ENCODE measurements at regions not wholly inside any gene's neighbourhood (a gene's known extent, or its start where the extent isn't known, plus 50 kb on each side); places are given as distances from the start of the nearest gene placed in this dataset.

GRCh38 chr2:118665784-118666529 is 181.5 kb downstream of the EN1 start:
- no peak for DNase-seq

- DNase-seq, result no peak
Measured at GRCh38 chr2:118661179-118661578, 186.3 kb downstream of the EN1 start.

- DNase-seq, result no peak
Measured at GRCh38 chr2:118658596-118659198, 188.8 kb downstream of the EN1 start.

DNA sequence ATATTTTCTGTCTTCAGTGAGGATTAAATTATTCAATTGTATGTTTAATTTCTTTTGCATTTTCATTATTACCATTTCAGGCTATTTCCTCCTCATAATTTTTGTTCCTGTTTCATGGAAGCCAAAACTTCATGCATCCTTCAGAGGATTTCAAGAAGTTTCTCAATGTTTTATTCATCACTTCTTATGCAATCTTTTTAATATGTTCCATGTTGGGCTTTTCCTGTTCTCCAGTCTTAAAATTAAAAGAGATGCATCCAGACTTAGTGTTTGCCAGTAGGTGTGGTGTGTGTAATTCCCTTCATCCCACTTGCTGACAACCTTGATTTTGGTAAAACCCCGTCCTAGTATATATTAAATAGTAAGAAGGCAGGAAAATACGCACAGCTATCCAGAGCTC is 190.0 kb downstream of the EN1 start:
- DNase-seq, result no peak

DNA sequence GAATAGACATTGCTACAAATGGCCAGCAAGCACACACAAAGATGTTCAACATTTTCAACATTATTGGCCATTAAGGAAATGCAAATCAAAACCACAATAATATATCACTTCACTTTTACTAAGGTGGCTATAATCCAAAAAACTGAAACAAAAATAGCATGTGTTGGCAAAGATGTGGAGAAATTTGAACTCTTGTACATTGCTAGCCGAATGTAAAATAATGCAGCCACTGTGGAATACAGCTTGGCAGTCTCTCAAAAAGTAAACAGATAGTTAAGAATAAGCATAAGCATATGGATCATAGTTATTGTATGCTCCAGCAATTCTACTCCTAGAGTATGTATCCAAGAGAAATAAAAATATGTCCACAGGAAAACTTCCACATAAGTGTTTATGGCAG is 192.5 kb downstream of the EN1 start:
- DNase-seq, result no peak

DNA sequence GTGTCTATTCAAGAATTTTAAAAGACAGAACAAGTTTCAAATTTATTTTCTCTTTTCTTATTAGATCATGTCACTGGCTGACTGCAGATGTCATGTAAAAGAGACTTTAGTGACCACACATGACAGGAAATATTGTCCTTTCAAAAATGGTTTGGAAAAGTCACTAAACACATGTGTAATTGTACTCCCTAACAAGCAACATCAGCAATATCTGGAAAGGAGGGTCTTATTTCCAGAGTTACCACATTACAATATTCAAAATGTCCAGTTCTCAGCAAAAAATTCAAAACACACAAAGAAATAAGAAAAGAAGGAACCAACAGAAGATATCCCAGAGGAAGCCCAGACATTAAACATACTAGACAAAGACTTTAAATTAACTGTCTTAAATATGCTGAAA is 197.1 kb downstream of the EN1 start:
- no peak for DNase-seq

DNA sequence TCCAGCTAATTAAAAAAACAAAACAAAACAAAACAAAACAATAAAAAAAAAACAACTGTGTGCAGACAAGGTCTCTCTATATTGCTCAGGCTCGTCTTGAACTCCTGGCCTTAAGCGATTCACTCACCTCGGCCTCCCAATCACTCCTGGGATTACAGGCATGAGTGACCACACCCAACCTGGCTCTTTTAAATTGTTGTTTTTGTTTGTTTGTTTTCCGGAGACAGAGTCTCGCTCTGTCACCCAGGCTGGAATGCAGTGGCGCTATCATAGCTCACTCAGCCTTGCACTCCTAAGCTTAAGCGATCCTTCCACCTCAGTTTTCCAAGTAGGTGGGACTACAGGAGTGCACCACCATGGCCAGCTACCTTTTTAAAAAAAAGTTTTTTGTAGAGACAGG is 201.6 kb downstream of the EN1 start:
- DNase-seq, result no peak

DNA sequence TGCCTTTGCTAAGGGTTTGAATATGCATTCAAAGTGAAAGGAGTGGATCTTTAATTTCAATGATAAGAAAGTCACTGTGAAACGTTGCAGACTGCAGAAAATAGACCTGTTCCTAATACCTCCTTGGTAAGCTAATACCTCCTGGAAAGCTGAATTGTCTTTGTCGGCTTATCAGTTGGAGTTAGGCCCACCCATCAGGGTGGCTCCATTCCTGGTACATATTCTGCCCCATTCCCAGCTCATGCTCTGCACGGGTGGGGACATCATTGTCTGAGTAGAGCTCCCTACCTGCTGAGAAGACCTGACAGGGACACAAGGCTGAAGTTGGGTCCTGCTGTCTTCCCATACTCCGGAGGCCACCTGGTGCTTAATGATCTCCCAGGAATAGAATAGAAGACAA is 203.3 kb downstream of the EN1 start:
- DNase-seq, result no peak

- no peak for DNase-seq
Measured at GRCh38 chr2:118643294-118643693, 204.2 kb downstream of the EN1 start.

- DNase-seq, result no peak
Measured at GRCh38 chr2:118642501-118642900, 204.9 kb downstream of the EN1 start.

DNA sequence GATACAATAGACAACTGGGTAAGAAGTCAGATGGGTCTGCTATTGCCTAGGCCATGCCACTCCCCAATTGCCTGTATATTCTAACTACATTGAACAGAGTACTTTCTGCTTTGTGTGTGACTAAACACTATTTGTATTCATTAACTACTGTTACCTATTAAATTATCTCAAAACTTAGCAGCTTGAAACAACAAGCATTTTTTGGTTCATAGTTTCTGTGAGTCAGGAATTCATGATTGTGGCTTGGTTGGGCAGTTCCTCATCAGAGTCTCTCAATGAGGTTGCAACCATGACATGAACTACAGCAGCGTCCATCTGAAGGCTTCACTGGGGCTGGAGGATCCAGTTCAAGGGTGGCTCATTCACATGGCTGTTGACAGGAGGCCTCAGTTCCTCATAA is 205.7 kb downstream of the EN1 start:
- DNase-seq, result no peak

DNA sequence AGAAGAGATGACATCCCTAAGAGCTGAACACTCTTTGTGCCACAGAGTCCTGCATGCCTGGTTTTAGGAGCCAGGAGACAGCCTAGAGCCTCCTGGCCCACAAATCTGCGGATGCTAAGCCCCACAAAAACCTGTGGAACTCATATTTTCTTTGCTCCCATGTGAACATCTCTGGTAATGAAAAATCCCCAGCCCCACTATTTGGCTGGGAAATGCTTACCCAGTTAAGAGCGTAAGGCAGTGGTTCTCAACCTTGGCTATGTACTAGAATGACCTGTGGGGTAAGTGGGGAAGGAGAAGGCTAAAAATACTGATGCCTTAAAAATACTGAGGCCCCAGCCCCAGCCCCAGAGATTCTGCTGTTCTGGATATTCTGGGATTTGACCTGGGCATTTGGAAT is 208.1 kb downstream of the EN1 start:
- no peak for DNase-seq

DNA sequence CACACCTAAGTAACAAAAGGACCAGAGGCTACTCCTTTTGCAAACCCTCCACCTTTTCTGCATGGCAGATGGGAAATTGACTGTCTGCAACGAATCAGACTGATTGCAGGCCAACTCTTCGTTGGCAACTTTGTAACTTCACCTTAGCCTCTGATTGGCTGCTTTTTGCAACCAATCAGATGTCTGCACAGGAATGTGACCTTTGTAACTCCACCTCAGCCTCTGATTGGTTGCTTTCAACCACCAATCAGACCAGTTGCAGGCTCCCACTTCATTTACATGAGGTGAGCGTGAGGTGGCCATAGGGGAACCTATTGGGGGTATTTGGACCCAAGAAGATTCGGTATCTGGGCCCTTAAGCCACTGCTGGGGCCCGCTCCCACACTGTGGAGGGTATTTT is 209.0 kb downstream of the EN1 start:
- DNase-seq, result no peak

- no peak for DNase-seq
Measured at GRCh38 chr2:118635891-118636290, 211.6 kb downstream of the EN1 start.

- no peak for DNase-seq
Measured at GRCh38 chr2:118634876-118635275, 212.6 kb downstream of the EN1 start.

DNA sequence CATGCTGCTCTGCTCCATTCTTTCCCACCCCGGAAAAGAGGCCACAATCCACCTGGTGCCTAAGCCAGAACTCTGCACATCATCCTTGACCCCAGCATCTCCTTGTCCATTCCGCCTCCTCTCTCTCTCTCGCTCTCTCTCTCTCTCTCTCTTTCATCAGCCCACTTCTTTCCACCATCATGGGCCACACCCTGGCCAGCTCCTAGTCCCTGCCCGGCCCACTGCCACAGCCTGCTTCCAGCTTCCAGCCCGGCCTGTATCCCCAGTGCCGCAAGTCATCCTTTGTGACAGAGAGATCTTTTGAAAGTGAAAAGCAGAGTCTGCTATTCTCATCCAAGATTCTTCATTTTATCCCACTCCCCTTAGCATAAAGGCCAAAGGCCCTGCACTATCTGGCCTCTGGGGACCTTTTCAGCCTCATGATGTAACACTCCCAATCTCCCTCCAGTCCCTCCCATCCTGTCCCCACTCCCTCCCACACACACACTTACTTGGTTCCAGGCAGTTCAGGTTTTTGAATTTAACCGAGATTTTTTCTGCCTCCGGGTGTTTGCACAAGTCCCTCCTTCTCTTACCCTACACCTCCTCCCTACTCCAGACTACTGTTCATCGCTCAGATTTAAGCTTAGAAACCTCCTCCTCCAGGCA is 214.0 kb downstream of the EN1 start:
- no peak for DNase-seq

DNA sequence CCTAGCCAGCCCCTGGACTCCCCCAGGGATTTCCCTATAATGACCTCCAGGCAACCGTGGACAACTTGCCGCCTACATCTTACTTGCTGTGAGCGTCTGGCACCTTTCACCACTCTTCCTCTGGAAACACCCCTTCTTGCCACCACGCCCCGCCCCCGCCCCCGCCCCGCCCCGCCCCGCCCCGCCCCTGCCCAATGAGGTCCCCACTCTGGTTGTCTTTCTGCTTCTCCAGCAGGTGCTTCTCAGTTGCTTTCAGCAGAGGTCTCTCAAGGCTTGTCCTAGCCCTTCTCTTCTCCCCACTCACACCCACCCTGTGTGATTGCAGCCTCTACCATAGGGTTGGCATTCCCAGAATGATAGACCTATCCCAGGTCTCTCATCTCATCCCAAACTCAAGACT is 214.5 kb downstream of the EN1 start:
- DNase-seq, result no peak

DNA sequence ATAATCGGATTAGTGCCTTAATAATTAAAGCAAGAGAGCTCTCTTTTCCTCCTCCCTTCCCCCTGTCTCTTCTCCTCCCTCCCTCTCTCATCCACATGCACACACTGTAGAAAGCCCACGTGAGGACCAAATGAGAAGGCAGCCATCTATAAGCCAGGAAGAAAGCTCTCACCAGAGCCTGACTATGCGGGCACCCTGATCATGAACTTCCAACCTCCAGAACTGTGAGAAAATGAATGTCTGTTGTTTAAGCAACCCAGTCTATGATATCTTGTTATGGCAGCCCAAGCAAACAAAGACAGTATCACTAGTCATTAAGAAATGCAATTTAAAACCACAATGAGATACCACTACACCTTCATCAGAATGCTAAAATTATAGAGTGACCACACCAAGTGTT is 220.3 kb downstream of the EN1 start:
- no peak for DNase-seq

DNA sequence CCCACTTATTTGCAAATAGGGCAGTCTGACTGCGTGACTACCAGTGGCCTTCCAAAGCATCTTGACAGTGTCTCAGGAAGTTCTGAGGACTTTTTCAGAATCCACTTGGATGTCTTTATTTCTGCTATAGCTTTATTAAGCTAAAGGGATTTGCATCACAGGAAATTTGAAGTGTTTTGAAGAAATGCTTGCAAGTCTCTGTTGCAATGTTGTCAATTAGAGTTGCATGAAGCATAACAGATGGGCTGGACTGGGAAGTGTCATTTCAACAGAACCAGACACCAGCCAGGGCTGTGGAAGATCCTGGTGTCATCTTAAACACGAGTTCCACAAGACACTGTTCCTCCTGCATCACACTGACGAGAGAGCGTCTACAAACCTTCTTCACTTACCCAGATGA is 224.5 kb downstream of the EN1 start:
- no peak for DNase-seq

DNA sequence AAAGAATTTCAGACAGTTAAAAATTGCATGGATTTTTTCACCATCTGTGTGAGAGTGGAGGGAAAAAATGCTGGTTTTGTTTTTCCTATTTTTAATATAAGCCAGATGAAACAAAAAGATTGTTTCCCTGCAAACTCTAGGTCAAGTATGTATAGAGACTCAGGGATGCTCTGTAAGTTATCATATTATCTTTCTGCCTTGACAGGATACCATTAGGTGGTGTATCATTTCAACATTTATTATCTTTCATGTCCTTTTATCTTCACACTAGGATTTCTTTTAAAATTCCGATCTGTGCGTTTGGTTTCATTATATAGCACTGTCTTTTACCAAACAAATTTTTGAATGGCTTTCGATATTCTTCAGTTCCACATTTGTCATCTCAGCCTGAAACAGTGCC is 225.3 kb downstream of the EN1 start:
- no peak for DNase-seq

GRCh38 chr2:118618279-118618678 is 229.2 kb downstream of the EN1 start:
- DNase-seq, result no peak

DNA sequence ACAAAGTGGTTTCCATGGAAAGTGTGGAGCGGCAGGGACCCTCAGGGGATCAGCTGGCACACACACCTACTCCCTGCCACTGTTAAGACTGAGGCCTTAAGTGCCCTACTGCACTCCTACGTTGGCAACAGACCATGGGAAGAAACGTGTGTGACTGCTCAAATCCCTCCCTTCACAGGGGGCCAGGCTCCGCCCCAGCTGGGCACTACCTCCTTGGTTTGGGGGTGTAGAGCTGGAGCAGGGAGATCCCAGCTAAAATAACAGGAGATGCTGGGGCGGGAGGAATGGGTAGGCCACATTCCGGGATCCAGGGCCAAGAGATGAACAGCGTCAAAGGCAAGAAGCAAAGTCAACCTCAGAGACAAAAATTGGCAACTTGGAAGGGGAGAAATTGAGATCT is 231.0 kb downstream of the EN1 start:
- DNase-seq, result no peak

GRCh38 chr2:118614841-118615271 is 232.6 kb downstream of the EN1 start:
- no peak for DNase-seq

DNA sequence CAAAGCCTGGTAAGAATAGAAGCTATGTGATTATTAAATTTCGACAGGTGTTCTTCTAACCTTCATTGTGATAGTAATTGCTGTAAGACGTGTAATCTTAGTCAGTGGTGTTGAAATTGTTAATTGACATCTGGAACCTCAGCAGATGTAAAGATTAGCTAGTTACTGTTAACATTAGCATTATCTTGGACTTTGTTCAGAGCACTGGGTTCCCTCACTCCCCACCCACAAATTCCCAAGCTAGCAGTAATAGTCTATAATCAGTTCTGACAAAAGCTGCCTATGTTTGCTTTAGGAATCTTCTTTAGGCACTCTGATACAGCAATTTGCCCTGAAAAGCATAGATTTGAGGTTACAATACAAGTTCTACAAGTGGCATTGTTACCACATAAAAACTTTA is 233.7 kb downstream of the EN1 start:
- DNase-seq, result no peak
